SJSA1 (cell line): ENCODE measurements at regions not wholly inside any gene's neighbourhood (a gene's known extent, or its start where the extent isn't known, plus 50 kb on each side); places are given as distances from the start of the nearest gene placed in this dataset.
"Not testable (repeated sequence)": the region's sequence is repeated elsewhere in the genome, so short reads cannot be mapped to it uniquely, and the experiment has no call there.

ENCODE experiments used
- DNase-seq, 2 experiments: peaks; one replicate each; pipeline ENCODE4 v3.0.0-alpha.2; 2015 to 2020; ENCODE audit warnings: low spot score in 2 of 2, low read depth in 1 of 2
- H3K27ac ChIP-seq: fragments of 250-450 bp; sonication (Bioruptor Pico); 2 replicates; pipeline ENCODE4 v1.5.1; 2020; ENCODE audit warnings: mild to moderate bottlenecking, moderate library complexity
- H3K27me3 ChIP-seq: fragments of 250-450 bp; sonication (Bioruptor Pico); replicated peaks from 2 replicates; pipeline ENCODE4 v1.5.1; 2020; ENCODE audit warnings: mild to moderate bottlenecking, moderate library complexity
- H3K36me3 ChIP-seq: fragments of 250-450 bp; sonication (Bioruptor Pico); 2 replicates; pipeline ENCODE4 v1.5.1; 2020; ENCODE audit warnings: mild to moderate bottlenecking
- H3K4me1 ChIP-seq: fragments of 250-450 bp; sonication (Bioruptor Pico); replicated peaks from 2 replicates; pipeline ENCODE4 v1.6.1; 2021; ENCODE audit warnings: mild to moderate bottlenecking
- H3K4me3 ChIP-seq: fragments of 250-450 bp; sonication (Bioruptor Pico); 2 replicates; pipeline ENCODE4 v1.5.1; 2020; ENCODE audit warnings: mild to moderate bottlenecking
- H3K9me3 ChIP-seq: fragments of 250-450 bp; sonication (Bioruptor Pico); replicated peaks from 2 replicates; pipeline ENCODE4 v1.5.1; 2020; ENCODE audit warnings: mild to moderate bottlenecking

GRCh38 chr22:22059291-22060002, 76.9 kb upstream of the TOP3B start:
- no peak overlapping the region for H3K27ac ChIP-seq
- H3K9me3 ChIP-seq, result no peaks in the 10 kb centered on the region
- no peak for DNase-seq
- no peaks in the 10 kb centered on the region for H3K36me3 ChIP-seq
- peaks cover 30% of the 10 kb centered on the region for H3K27me3 ChIP-seq
- H3K4me1 ChIP-seq, result no peaks in the 10 kb centered on the region
- no peak overlapping the region for H3K4me3 ChIP-seq

GRCh38 chr22:22058633-22059290, 76.2 kb upstream of the TOP3B start:
- Histone ChIP-seq H3K27me3 (peaks cover 30% of the 10 kb centered on the region), H3K36me3 (no peaks in the 10 kb centered on the region), H3K4me3 (no peak overlapping the region), H3K9me3 (no peaks in the 10 kb centered on the region), H3K27ac (no peak overlapping the region), H3K4me1 (no peaks in the 10 kb centered on the region)
- no peak for DNase-seq

- H3K9me3 ChIP-seq, result no peaks in the 10 kb centered on the region
- H3K27ac ChIP-seq, result no peak overlapping the region
- no peak overlapping the region for H3K4me3 ChIP-seq
- H3K27me3 ChIP-seq, result peaks cover 27% of the 10 kb centered on the region
- no peaks in the 10 kb centered on the region for H3K4me1 ChIP-seq
- DNase-seq, result no peak
- no peaks in the 10 kb centered on the region for H3K36me3 ChIP-seq
Measured at GRCh38 chr22:22057617-22058378, 75.2 kb upstream of the TOP3B start.

- not testable (repeated sequence) for H3K4me1 ChIP-seq, H3K36me3 ChIP-seq, H3K9me3 ChIP-seq, DNase-seq, H3K27ac ChIP-seq, H3K4me3 ChIP-seq
- peaks cover 26% of the 10 kb centered on the region for H3K27me3 ChIP-seq
Measured at GRCh38 chr22:22056809-22057594, 74.4 kb upstream of the TOP3B start.

- not testable (repeated sequence) for H3K9me3 ChIP-seq, H3K36me3 ChIP-seq, H3K27ac ChIP-seq, H3K4me3 ChIP-seq, H3K4me1 ChIP-seq, DNase-seq
- H3K27me3 ChIP-seq, result peaks cover 14% of the 10 kb centered on the region; the same call in 1 of the 2 replicates
Measured at GRCh38 chr22:22052548-22053139, 70.1 kb upstream of the TOP3B start.

GRCh38 chr22:22051032-22051431, 68.4 kb upstream of the TOP3B start:
- H3K4me1 ChIP-seq, H3K27ac ChIP-seq, DNase-seq, H3K4me3 ChIP-seq, H3K9me3 ChIP-seq, H3K36me3 ChIP-seq: not testable (repeated sequence)
- peaks cover 23% of the 10 kb centered on the region for H3K27me3 ChIP-seq

- H3K36me3 ChIP-seq, result no peaks in the 10 kb centered on the region
- H3K9me3 ChIP-seq, result no peaks in the 10 kb centered on the region
- H3K4me1 ChIP-seq, result no peaks in the 10 kb centered on the region
- H3K27me3 ChIP-seq, result peaks cover 19% of the 10 kb centered on the region
- no peak overlapping the region for H3K4me3 ChIP-seq
- H3K27ac ChIP-seq, result no peak overlapping the region
- DNase-seq, result no peak
Measured at GRCh38 chr22:22050141-22050775, 67.7 kb upstream of the TOP3B start.

GRCh38 chr22:22049684-22050083, 67.1 kb upstream of the TOP3B start:
- no peaks in the 10 kb centered on the region for H3K9me3 ChIP-seq
- no peaks in the 10 kb centered on the region for H3K4me1 ChIP-seq
- H3K4me3 ChIP-seq, result no peak overlapping the region
- peaks cover 22% of the 10 kb centered on the region for H3K27me3 ChIP-seq
- DNase-seq, result no peak
- no peaks in the 10 kb centered on the region for H3K36me3 ChIP-seq
- H3K27ac ChIP-seq, result no peak overlapping the region

- no peaks in the 10 kb centered on the region for H3K9me3 ChIP-seq
- DNase-seq, result no peak
- no peak overlapping the region for H3K4me3 ChIP-seq
- H3K36me3 ChIP-seq, result no peaks in the 10 kb centered on the region
- no peaks in the 10 kb centered on the region for H3K4me1 ChIP-seq
- peaks cover 22% of the 10 kb centered on the region for H3K27me3 ChIP-seq
- no peak overlapping the region for H3K27ac ChIP-seq
Measured at GRCh38 chr22:22048981-22049531, 66.5 kb upstream of the TOP3B start.

- Histone ChIP-seq H3K27ac (no peak overlapping the region), H3K4me1 (no peaks in the 10 kb centered on the region), H3K27me3 (peaks cover 26% of the 10 kb centered on the region), H3K4me3 (no peak overlapping the region), H3K9me3 (no peaks in the 10 kb centered on the region), H3K36me3 (no peaks in the 10 kb centered on the region)
- no peak for DNase-seq
Measured at GRCh38 chr22:22048318-22048942, 65.8 kb upstream of the TOP3B start.

GRCh38 chr22:22047776-22048175, 65.2 kb upstream of the TOP3B start:
- DNase-seq, result no peak
- Histone ChIP-seq H3K4me3 (no peak overlapping the region), H3K36me3 (no peaks in the 10 kb centered on the region), H3K9me3 (no peaks in the 10 kb centered on the region), H3K4me1 (no peaks in the 10 kb centered on the region), H3K27ac (no peak overlapping the region), H3K27me3 (peaks cover 31% of the 10 kb centered on the region)

- H3K4me3 ChIP-seq, result no peak overlapping the region
- no peaks in the 10 kb centered on the region for H3K9me3 ChIP-seq
- no peaks in the 10 kb centered on the region for H3K4me1 ChIP-seq
- no peaks in the 10 kb centered on the region for H3K36me3 ChIP-seq
- H3K27me3 ChIP-seq, result peaks cover 31% of the 10 kb centered on the region
- DNase-seq, result no peak
- H3K27ac ChIP-seq, result no peak overlapping the region
Measured at GRCh38 chr22:22047266-22047665, 64.7 kb upstream of the TOP3B start.
